PC-3 (cell line): ENCODE measurements at regions not wholly inside any gene's neighbourhood (a gene's known extent, or its start where the extent isn't known, plus 50 kb on each side); places are given as distances from the start of the nearest gene placed in this dataset.

Experiments used
- ATAC-seq: fragments of 200-7000 bp; cut with Tn5 transposase; 2 replicates; pipeline ENCODE4 v1.9.1; 2020; ENCODE audit warnings: mild to moderate bottlenecking, moderate library complexity
- BruUV-seq: library from RNA; stranded (reverse); fragments of 400-500 nt; replicated peaks from 2 replicates; lab custom pipeline; 2021; lab: Mats Ljungman, UMichigan
- CTCF ChIA-PET: fragments of 300-600 bp; sonication (Branson Sonifier 250); formaldehyde crosslinking; loops from one replicate; lab custom pipeline; 2022; ENCODE audit warnings: antibody characterized with exemption; lab: Charles Lee
- POLR2A ChIA-PET: fragments of 300-600 bp; sonication (Branson Sonifier 250); formaldehyde crosslinking; loops from one replicate; lab custom pipeline; 2022; ENCODE audit warnings: antibody characterized with exemption; ENCODE audit not compliant: unreplicated experiment; lab: Charles Lee
- DNase-seq: peaks from one replicate; pipeline ENCODE4 v3.0.0-alpha.2; 2015
- H2AFZ ChIP-seq: fragments of 300-600 bp; sonication (generic); 2 replicates; pipeline ENCODE4 v1.6.0; 2016; ENCODE audit warnings: antibody characterized with exemption, low read length
- H3F3A ChIP-seq: fragments of 300-600 bp; sonication (generic); one replicate; pipeline ENCODE4 v1.6.0; 2017; ENCODE audit warnings: antibody characterized with exemption, low read length, control low read depth, mild to moderate bottlenecking; ENCODE audit not compliant: unreplicated experiment
- H3K27ac ChIP-seq: fragments of 300-600 bp; sonication (generic); 2 replicates; pipeline ENCODE4 v1.5.1; 2016; ENCODE audit warnings: mild to moderate bottlenecking, low read length
- H3K27me3 ChIP-seq: fragments of 300-600 bp; sonication (generic); 2 replicates; pipeline ENCODE4 v1.6.1; 2016; ENCODE audit warnings: low read length, mixed read lengths
- H3K36me3 ChIP-seq: fragments of 300-600 bp; sonication (generic); 2 replicates; pipeline ENCODE4 v1.6.1; 2016; ENCODE audit warnings: low read depth, mixed run types, low read length, mixed read lengths
- H3K4me1 ChIP-seq: fragments of 300-600 bp; sonication (generic); 2 replicates; pipeline ENCODE4 v1.5.1; 2016; ENCODE audit warnings: low read length; ENCODE audit not compliant: insufficient read depth
- H3K4me2 ChIP-seq: fragments of 300-600 bp; sonication (generic); 2 replicates; pipeline ENCODE4 v1.6.0; 2016; ENCODE audit warnings: low read length
- H3K4me3 ChIP-seq: fragments of 300-600 bp; sonication (generic); 2 replicates; pipeline ENCODE4 v1.5.1; 2016; ENCODE audit warnings: mild to moderate bottlenecking, low read length, mixed read lengths
- H3K79me2 ChIP-seq: fragments of 300-600 bp; sonication (generic); 2 replicates; pipeline ENCODE4 v1.6.1; 2017; ENCODE audit warnings: low read length, mixed read lengths
- H3K9ac ChIP-seq: fragments of 300-600 bp; sonication (generic); 2 replicates; pipeline ENCODE4 v1.6.0; 2016; ENCODE audit warnings: mild to moderate bottlenecking, low read length
- H3K9me2 ChIP-seq: fragments of 300-600 bp; sonication (generic); replicated peaks from 2 replicates; pipeline ENCODE4 v1.6.1; 2016; ENCODE audit warnings: mixed run types, low read length, mixed read lengths
- H3K9me3 ChIP-seq: fragments of 300-600 bp; sonication (generic); 2 replicates; pipeline ENCODE4 v1.6.1; 2016; ENCODE audit warnings: low read length, mixed read lengths
- H4K20me1 ChIP-seq: fragments of 300-600 bp; sonication (generic); 2 replicates; pipeline ENCODE4 v1.6.1; 2016; ENCODE audit warnings: low read length, mixed read lengths
- EZH2 ChIP-seq: fragments of 300-600 bp; sonication (generic); IDR thresholded peaks from one replicate; pipeline ENCODE4 v1.6.1; 2017; ENCODE audit warnings: antibody characterized with exemption, mild to moderate bottlenecking, low read length; ENCODE audit not compliant: unreplicated experiment
- EZH2phosphoT487 ChIP-seq: fragments of 300-600 bp; sonication (generic); IDR thresholded peaks from 2 replicates; pipeline ENCODE4 v1.6.1; 2018; ENCODE audit warnings: mild to moderate bottlenecking, antibody characterized with exemption, low read length, borderline replicate concordance
- intact Hi-C: fragments of 100-400 bp; cut with micrococcal nuclease; formaldehyde crosslinking; loops from 2 replicates; pipeline ENCODE4 v1.9.0; 2023
- TF ChIP-seq, protein P1 (sequence below): fragments of 300-600 bp; sonication (generic); conservative IDR thresholded peaks from 2 replicates; pipeline ENCODE4 v1.5.1; 2017; ENCODE audit warnings: antibody characterized with exemption, low read depth, mild to moderate bottlenecking, low read length

- no TSS peak for BruUV-seq
- H3K27ac ChIP-seq: no peak overlapping the region
- H3K9ac ChIP-seq: no peak overlapping the region
- H3K36me3 ChIP-seq: no peaks in the 10 kb centered on the region
- no peaks in the 10 kb centered on the region for H3F3A ChIP-seq
- H3K79me2 ChIP-seq: no peaks in the 10 kb centered on the region
- POLR2A ChIA-PET: no interaction called here
- no peaks in the 10 kb centered on the region for H3K27me3 ChIP-seq
- no peaks in the 10 kb centered on the region for H3K9me2 ChIP-seq
- DNase-seq: no peak
- H4K20me1 ChIP-seq: no peaks in the 10 kb centered on the region
- no peak for ATAC-seq
- TF ChIP-seq EZH2phosphoT487 (no peak), EZH2 (no peak)
- TF ChIP-seq, protein P1, sequence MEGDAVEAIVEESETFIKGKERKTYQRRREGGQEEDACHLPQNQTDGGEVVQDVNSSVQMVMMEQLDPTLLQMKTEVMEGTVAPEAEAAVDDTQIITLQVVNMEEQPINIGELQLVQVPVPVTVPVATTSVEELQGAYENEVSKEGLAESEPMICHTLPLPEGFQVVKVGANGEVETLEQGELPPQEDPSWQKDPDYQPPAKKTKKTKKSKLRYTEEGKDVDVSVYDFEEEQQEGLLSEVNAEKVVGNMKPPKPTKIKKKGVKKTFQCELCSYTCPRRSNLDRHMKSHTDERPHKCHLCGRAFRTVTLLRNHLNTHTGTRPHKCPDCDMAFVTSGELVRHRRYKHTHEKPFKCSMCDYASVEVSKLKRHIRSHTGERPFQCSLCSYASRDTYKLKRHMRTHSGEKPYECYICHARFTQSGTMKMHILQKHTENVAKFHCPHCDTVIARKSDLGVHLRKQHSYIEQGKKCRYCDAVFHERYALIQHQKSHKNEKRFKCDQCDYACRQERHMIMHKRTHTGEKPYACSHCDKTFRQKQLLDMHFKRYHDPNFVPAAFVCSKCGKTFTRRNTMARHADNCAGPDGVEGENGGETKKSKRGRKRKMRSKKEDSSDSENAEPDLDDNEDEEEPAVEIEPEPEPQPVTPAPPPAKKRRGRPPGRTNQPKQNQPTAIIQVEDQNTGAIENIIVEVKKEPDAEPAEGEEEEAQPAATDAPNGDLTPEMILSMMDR: no peak
- H2AFZ ChIP-seq: no peak overlapping the region
- H3K4me1 ChIP-seq: no peaks in the 10 kb centered on the region
- no peak overlapping the region for H3K4me3 ChIP-seq
- intact Hi-C loops: no loop called here
- no peak overlapping the region for H3K4me2 ChIP-seq
- no peaks in the 10 kb centered on the region for H3K9me3 ChIP-seq
- CTCF ChIA-PET: no interaction called here
Measured at GRCh38 chr4:128716338-128716737, 93.2 kb upstream of the JADE1 start.

DNA sequence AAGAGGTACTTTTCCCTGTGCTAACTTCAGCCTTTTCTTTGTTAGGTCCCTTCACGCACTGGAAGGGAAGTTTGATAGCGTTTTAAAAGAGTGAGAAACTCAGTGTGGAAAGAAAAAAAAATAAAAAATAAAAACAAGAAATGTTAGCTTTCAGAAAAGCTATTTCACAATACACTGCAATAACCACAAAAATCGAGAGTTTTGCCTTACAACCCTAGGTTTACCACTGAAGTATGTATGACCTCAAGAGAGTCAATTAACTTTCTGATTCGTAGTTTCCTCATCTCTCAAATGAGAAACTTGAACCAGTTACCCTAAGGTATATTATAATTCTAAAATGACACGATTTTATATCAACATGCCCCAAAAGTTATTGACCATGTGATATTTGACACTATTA, 93.9 kb upstream of the JADE1 start:
- intact Hi-C loops: no loop called here
- H3K36me3 ChIP-seq: no peaks in the 10 kb centered on the region
- no peak for DNase-seq
- no peak for TF ChIP-seq EZH2
- H3K9me2 ChIP-seq: no peaks in the 10 kb centered on the region
- no TSS peak for BruUV-seq
- POLR2A ChIA-PET: no interaction called here
- H2AFZ ChIP-seq: no peak overlapping the region
- no peak overlapping the region for H3K27ac ChIP-seq
- H3K79me2 ChIP-seq: no peaks in the 10 kb centered on the region
- H3K9me3 ChIP-seq: no peaks in the 10 kb centered on the region
- H3K27me3 ChIP-seq: no peaks in the 10 kb centered on the region
- H3K4me2 ChIP-seq: no peak overlapping the region
- no peaks in the 10 kb centered on the region for H4K20me1 ChIP-seq
- ATAC-seq: no peak
- H3K9ac ChIP-seq: no peak overlapping the region
- no peaks in the 10 kb centered on the region for H3F3A ChIP-seq
- H3K4me1 ChIP-seq: no peaks in the 10 kb centered on the region
- no peak overlapping the region for H3K4me3 ChIP-seq
- CTCF ChIA-PET: no interaction called here

DNA sequence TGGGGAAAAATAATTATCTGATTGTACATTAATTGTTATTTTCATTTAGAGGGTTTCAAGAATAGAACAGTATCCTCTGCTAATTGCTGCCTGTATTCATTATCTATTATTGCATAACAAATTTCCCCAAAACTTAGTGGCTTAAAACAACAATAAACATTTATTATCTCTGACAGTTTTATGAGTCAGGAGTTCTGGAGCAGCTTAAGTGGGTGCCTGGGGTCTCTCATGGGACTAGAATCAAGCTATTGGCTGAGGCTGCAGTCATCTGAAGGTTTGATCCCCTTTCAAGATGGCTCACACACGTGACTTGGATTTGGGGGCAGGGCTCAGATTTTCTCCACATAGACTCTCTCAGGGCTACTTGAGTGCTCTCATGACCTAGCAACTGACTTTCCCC, 98.1 kb upstream of the JADE1 start:
- BruUV-seq: no TSS peak
- Histone ChIP-seq H3K9ac (no peak overlapping the region), H2AFZ (no peak overlapping the region), H4K20me1 (no peaks in the 10 kb centered on the region), H3K9me3 (no peaks in the 10 kb centered on the region), H3K4me3 (no peak overlapping the region), H3K4me2 (no peak overlapping the region), H3K36me3 (no peaks in the 10 kb centered on the region), H3K27me3 (no peaks in the 10 kb centered on the region), H3F3A (no peaks in the 10 kb centered on the region), H3K79me2 (no peaks in the 10 kb centered on the region), H3K9me2 (no peaks in the 10 kb centered on the region), H3K27ac (no peak overlapping the region), H3K4me1 (no peaks in the 10 kb centered on the region)
- TF ChIP-seq EZH2 (no peak), EZH2phosphoT487 (no peak)
- TF ChIP-seq, protein P1: no peak
- ChIA-PET CTCF (no interaction called here), POLR2A (no interaction called here)
- no peak for DNase-seq
- intact Hi-C loops: no loop called here
- ATAC-seq: no peak
